Liver (tissue), 3 donors: ENCODE measurements at regions not wholly inside any gene's neighbourhood (a gene's known extent, or its start where the extent isn't known, plus 50 kb on each side); places are given as distances from the start of the nearest gene placed in this dataset.

Experiments
- SP1 ChIP-seq: IDR thresholded peaks from 2 replicates; pipeline ENCODE4 v1.6.1; 2018; ENCODE audit warnings: antibody characterized with exemption, mild to moderate bottlenecking
- TF ChIP-seq, protein P1 (sequence below): fragments of 150-350 bp; IDR thresholded peaks from 2 replicates; pipeline ENCODE4 v1.5.1; 2017; ENCODE audit warnings: improper control_type of control experiment, low read depth, low read length; ENCODE audit not compliant: missing input control
- donor health status: healthy.
- donor health status: healthy.

DNA sequence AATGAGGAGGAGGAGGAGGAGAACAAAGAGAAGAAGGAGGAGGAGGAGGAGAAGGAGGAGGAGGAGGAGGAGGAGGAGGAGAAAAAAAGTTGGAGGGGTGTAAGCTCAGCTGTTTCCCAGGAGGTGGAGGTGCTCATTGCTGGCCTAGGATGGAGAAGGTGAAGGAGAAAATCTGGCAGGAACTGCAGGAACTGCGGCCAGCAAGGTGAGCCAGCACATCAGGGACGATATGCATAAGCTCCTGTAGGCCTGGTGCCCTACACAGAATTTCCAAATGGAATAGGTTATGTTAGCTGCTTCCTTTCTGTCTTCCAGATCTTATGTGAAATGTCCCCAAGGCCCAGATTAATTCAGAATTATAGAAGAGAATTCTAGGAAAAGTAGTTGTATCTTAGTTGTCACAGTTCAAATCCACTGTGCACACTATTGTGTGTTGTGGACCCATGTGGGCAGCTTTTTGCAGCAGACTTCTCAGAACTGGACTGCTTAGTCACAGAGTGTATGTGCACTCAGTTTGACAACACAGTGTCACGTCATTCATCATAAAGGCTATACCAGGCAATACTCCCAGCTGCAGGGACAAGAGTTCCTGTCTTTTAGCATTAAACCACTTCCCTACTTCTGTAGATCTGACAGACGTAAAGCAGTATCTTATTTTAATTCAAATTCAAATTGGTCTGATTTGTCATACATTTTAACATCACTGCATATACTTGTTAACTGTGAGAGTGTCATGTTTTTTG, 303.7 kb downstream of the HLX start:
- TF ChIP-seq, protein P1, sequence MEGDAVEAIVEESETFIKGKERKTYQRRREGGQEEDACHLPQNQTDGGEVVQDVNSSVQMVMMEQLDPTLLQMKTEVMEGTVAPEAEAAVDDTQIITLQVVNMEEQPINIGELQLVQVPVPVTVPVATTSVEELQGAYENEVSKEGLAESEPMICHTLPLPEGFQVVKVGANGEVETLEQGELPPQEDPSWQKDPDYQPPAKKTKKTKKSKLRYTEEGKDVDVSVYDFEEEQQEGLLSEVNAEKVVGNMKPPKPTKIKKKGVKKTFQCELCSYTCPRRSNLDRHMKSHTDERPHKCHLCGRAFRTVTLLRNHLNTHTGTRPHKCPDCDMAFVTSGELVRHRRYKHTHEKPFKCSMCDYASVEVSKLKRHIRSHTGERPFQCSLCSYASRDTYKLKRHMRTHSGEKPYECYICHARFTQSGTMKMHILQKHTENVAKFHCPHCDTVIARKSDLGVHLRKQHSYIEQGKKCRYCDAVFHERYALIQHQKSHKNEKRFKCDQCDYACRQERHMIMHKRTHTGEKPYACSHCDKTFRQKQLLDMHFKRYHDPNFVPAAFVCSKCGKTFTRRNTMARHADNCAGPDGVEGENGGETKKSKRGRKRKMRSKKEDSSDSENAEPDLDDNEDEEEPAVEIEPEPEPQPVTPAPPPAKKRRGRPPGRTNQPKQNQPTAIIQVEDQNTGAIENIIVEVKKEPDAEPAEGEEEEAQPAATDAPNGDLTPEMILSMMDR: no peak
- TF ChIP-seq SP1: no peak
